ENCODE measurements at regions not wholly inside any gene's neighbourhood (a gene's known extent, or its start where the extent isn't known, plus 50 kb on each side); places are given as distances from the start of the nearest gene placed in this dataset.

GRCh38 chr1:82145656-82146055 is 344.9 kb downstream of the ADGRL2 start:
- dilution Hi-C loops (cut with HindIII; ENCODE audit: low sequenced_read_pairs, unreplicated experiment): no loop called here
- no peak overlapping the region for H3K9ac ChIP-seq (ENCODE audit: low read depth, low read length)
- WGBS, 2 experiments (ENCODE audit: extremely low coverage in 2 of 2, insufficient read length in 1 of 2): no CpG with 5 or more reads among the region's 1 CpG
- H2AFZ ChIP-seq (replicated peaks; ENCODE audit: low read length, poor library complexity): no peak overlapping the region
- H3K27ac ChIP-seq (ENCODE audit: insufficient read depth, low read length): no peak overlapping the region
- H3K18ac ChIP-seq (ENCODE audit: low read depth, low read length): no peak overlapping the region
- BruUV-seq (replicated peaks): no TSS peak
- no peak overlapping the region for H3K56ac ChIP-seq (ENCODE audit: extremely low read depth, insufficient read depth, low read length)
- H2BK20ac ChIP-seq (ENCODE audit: low read depth, low read length): no peak overlapping the region
- H3K14ac ChIP-seq (replicated peaks; ENCODE audit: low read depth, low read length): no peak overlapping the region
- in situ Hi-C loops (cut with MboI; ENCODE audit: low sequenced_read_pairs): no loop called here
- no peaks in the 10 kb centered on the region for H3K79me1 ChIP-seq (ENCODE audit: low read depth in 1 of 2, low read length in 2 of 2)
- H3K27me3 ChIP-seq (ENCODE audit: control insufficient read depth, insufficient read depth, low read length): no peaks in the 10 kb centered on the region
- no peak overlapping the region for H2AK9ac ChIP-seq (replicated peaks; ENCODE audit: low read depth, low read length, poor library complexity)
- no peak overlapping the region for H3K23ac ChIP-seq (ENCODE audit: low read depth, low read length)
- TF ChIP-seq, protein P1, sequence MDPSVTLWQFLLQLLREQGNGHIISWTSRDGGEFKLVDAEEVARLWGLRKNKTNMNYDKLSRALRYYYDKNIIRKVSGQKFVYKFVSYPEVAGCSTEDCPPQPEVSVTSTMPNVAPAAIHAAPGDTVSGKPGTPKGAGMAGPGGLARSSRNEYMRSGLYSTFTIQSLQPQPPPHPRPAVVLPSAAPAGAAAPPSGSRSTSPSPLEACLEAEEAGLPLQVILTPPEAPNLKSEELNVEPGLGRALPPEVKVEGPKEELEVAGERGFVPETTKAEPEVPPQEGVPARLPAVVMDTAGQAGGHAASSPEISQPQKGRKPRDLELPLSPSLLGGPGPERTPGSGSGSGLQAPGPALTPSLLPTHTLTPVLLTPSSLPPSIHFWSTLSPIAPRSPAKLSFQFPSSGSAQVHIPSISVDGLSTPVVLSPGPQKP (IDR thresholded peaks at IDR 0.05; ENCODE audit: borderline replicate concordance, low read depth, low read length): no peak
- TF ChIP-seq RCOR1 (IDR thresholded peaks at IDR 0.05; ENCODE audit: insufficient replicate concordance, low read length) (no peak), NFE2L2 (IDR thresholded peaks at IDR 0.05; ENCODE audit: low read depth, low read length) (no peak), CHD1 (IDR thresholded peaks at IDR 0.05; ENCODE audit: low read depth, low read length) (no peak), CEBPB (IDR thresholded peaks at IDR 0.05; ENCODE audit: low read depth, low read length) (no peak), FOS (IDR thresholded peaks at IDR 0.05; ENCODE audit: low read depth, low read length) (no peak), RAD21 (IDR thresholded peaks at IDR 0.05; ENCODE audit: low read length) (no peak), POLR2A (IDR thresholded peaks at IDR 0.05; ENCODE audit: low read depth, low read length) (no peak)
- TF ChIP-seq, protein P2, sequence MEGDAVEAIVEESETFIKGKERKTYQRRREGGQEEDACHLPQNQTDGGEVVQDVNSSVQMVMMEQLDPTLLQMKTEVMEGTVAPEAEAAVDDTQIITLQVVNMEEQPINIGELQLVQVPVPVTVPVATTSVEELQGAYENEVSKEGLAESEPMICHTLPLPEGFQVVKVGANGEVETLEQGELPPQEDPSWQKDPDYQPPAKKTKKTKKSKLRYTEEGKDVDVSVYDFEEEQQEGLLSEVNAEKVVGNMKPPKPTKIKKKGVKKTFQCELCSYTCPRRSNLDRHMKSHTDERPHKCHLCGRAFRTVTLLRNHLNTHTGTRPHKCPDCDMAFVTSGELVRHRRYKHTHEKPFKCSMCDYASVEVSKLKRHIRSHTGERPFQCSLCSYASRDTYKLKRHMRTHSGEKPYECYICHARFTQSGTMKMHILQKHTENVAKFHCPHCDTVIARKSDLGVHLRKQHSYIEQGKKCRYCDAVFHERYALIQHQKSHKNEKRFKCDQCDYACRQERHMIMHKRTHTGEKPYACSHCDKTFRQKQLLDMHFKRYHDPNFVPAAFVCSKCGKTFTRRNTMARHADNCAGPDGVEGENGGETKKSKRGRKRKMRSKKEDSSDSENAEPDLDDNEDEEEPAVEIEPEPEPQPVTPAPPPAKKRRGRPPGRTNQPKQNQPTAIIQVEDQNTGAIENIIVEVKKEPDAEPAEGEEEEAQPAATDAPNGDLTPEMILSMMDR (conservative IDR thresholded peaks at IDR 0.05; ENCODE audit: low read depth, low read length): no peak
- H4K8ac ChIP-seq (ENCODE audit: low read depth in 2 of 2, low read length in 2 of 2): no peak overlapping the region
- H3K9me1 ChIP-seq (ENCODE audit: insufficient read depth, low read length): no peaks in the 10 kb centered on the region
- H2BK15ac ChIP-seq (ENCODE audit: low read depth, low read length): no peak overlapping the region
- no peaks in the 10 kb centered on the region for H3K36me3 ChIP-seq (ENCODE audit: control insufficient read depth, insufficient read depth, low read length)
- no peak for DNase-seq
- no peak overlapping the region for H3K4me2 ChIP-seq (ENCODE audit: low read depth, low read length)
- H3K4me3 ChIP-seq (ENCODE audit: insufficient read depth, low read depth, low read length): no peak overlapping the region
- H4K91ac ChIP-seq (ENCODE audit: insufficient read depth, low read depth, low read length): no peak overlapping the region
- H2AK5ac ChIP-seq (ENCODE audit: low read depth, low read length): no peak overlapping the region
- H3K9me3 ChIP-seq (ENCODE audit: control insufficient read depth, insufficient read depth, low read length): no peaks in the 10 kb centered on the region; the same call in 1 of the 2 replicates
- H4K20me1 ChIP-seq (ENCODE audit: insufficient read depth, low read length): no peaks in the 10 kb centered on the region
- H2BK5ac ChIP-seq (ENCODE audit: low read depth, low read length, poor library complexity, severe bottlenecking): no peak overlapping the region
- intact Hi-C loops (cut with micrococcal nuclease): no loop called here
- H4K5ac ChIP-seq (ENCODE audit: low read depth, low read length): no peak overlapping the region
- no peaks in the 10 kb centered on the region for H3K4me1 ChIP-seq (ENCODE audit: control insufficient read depth, insufficient read depth, low read length)
- H2BK120ac ChIP-seq (ENCODE audit: low read depth, low read length): no peak overlapping the region
- POLR2A ChIA-PET (ENCODE audit: unreplicated experiment): no interaction called here
- ATAC-seq (ENCODE audit: low read depth): no peak
- H3K4ac ChIP-seq (ENCODE audit: low read depth, low read length): no peak overlapping the region
- CTCF ChIA-PET: no interaction called here
